HG03432 (cell line): ENCODE measurements at regions not wholly inside any gene's neighbourhood (a gene's known extent, or its start where the extent isn't known, plus 50 kb on each side); places are given as distances from the start of the nearest gene placed in this dataset.
"Not testable (repeated sequence)": the region's sequence is repeated elsewhere in the genome, so short reads cannot be mapped to it uniquely, and the experiment has no call there.

Source experiments
- ATAC-seq: cut with Tn5 transposase; IDR thresholded peaks from one replicate; pipeline ENCODE4 v1.9.1; 2021; ENCODE audit warnings: mild to moderate bottlenecking, moderate library complexity; ENCODE audit not compliant: unreplicated experiment

GRCh38 chr1:214715126-214715525 is 112.1 kb downstream of the CENPF start:
- no peak for ATAC-seq

DNA sequence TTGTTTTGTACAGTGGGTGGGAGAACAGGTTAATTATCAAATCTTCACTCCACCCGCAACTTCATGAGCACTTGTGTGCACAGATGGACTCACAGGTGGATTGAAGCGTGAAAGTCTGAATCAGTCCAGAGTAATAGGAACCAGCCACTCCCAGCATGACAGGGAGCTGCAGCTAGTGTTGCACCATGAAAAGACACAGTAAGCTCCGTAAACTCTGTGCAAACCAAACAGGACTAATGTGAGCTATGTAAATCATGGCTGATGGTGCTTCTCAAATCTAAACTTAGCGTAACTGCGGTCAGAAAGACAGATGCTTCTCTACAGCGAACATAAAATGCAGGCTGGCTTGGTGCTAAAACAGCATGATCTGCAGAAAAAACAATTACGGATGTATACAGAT is 114.4 kb downstream of the CENPF start:
- ATAC-seq, result no peak

DNA sequence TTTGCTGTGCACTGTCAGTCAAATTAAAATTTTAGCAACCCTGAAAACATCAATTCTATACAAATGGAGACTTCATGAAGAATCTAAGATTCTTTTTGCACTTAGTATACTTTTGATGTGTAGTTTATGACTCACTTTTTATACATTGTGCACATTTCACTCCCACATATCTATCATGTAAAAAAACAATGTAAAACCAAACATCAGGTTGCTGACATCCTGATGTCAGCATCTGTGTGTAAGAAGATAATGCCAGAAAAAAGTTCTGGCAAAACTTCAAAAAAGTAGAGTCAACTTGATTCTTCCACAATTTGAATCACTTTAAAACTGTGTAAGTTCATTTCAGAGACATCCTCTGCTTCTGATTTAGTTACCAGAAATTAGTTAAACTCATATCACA is 115.7 kb downstream of the CENPF start:
- no peak for ATAC-seq

GRCh38 chr1:214719207-214719606 is 116.2 kb downstream of the CENPF start:
- ATAC-seq, result no peak

GRCh38 chr1:214720561-214720960 is 117.6 kb downstream of the CENPF start:
- ATAC-seq, result no peak

- ATAC-seq, result no peak
Measured at GRCh38 chr1:214727274-214727673, 124.3 kb downstream of the CENPF start.

DNA sequence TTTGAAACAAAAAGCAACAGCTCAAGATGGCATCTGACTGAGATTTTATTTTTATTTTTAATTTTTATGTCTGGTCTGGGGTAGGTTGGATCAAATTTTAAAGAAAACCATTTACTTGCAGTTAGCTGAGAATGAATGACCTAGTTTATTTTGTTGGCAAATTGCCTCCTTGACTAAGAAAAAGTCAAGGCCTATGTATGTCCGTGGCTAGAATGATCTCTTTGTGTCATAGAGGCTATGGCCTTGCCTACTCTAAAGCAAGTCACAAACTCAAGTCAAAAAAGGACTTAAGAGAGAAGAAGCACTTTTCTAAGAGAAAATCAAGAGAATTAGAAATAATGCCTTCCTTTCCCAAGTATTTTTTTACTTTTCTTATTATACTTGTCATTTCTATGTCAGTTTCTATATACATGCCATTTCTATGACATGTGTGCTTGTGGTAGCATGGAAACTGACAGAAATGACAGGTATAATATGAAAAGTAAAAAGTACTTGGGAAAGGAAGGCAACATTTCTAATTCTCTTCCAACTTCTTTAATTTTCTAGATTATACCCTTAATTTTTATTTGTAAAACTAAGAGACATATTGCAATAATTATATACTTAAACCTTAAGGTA is 136.7 kb downstream of the CENPF start:
- no peak for ATAC-seq

DNA sequence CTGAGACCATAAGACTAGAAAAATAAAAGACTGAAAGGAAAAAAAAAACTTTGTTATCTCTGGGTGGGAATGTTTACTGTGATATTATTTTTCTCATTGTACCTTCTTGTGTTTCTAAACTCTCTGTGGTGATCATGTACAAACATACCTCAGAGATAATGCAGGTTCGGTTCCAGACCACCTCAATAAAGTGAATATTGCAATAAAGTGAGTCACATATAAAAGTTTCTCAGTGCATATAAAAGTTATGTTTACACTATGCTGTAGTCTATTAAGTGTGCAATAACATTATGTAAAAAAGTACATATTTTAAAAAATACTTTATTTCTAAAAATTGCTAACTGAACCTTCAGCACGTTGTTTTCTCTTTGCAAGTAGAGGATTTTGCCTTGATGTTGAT is 137.5 kb downstream of the CENPF start:
- no peak for ATAC-seq

DNA sequence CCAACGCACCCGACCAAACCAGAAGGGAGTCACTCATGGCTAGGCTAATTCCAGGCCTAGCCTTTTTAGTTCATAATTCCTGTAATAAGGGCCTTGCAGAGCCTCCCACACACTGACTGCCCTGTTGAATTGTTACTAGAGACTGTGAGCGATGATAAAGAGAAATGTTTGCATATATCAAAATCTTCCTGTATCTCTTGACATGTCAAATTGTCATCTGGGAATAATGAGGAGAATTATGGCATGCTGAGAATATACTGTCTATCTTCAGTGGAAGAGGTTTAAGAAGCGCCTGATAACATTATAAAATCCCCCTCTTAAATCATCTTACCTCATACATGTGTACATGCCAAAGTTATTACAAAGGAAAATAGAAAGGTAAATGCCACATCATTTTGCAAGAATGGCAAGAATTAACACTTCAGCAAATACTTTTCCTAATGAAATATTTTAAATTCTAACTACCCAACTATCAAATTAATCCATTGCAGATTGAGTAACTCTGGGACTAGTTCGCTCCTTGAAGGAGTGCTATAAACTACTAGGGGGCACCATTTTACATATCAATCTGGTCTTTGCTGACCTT is 144.1 kb downstream of the CENPF start:
- no peak for ATAC-seq

DNA sequence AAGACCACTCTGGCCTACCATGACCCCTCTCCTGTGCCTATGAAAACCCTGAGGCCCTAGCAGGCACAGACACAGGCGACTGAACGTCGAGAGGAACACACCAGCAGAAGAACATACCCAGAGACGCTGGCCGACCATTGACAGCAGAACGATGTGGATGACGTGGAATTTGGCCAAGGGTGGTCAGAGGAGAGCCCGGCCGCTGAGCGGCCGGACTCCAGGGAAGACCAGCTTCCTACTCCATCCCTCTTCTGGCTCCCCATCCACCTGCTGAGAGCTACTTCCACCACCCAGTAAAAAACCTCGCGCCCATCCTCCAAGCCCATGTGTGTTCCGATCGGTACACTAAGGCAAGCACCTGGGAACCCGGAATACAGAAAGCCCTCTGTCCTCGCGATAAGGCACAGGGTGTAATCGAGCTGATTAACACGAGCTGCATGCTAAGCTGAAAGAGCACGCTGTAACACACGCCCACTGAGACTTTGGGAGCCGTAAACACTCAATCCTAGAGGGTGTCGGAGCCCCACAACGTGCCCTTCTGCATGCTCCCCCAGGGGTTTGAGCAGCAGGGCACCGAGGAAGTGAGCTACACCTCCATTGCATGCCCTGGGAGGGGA is 150.3 kb downstream of the CENPF start:
- no peak for ATAC-seq

DNA sequence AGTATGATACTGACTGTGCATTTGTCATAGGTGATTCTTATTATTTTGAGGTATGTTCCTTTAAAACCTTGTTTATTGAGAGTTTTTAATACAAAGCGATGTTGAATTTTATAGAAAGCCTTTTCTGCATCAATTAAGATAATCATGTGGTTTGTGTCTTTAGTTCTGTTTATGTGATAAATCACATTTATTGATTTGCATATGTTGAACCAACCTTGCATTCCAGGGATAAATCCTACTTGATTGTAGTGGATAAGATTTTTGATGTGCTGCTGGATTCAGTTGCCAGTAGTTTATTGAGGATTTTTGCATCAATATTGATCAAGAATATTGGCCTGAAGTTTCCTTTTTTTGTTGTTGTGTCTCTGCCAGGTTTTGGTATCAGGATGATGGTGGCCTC is 158.0 kb downstream of the CENPF start:
- no peak for ATAC-seq

DNA sequence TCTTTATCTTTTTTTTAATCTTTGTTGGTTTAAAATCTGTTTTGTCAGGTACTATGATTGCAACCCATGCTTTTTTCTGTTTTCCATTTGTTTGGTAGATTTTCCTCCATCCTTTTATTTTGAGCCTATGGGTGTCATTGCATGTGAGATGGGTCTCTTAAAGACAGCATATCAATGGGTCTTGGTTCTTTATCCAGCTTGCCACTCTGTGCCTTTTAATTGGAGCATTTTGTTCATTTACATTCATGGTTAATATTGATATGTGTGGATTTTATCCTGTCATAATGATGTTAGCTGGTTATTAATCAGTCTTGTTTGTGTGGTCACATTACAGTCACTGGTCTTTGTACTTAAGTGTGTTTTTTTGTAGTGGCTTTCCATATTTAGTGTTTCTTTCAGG is 159.9 kb downstream of the CENPF start:
- no peak for ATAC-seq

- no peak for ATAC-seq
Measured at GRCh38 chr1:214764502-214764901, 161.5 kb downstream of the CENPF start.

GRCh38 chr1:214767221-214767620 is 164.2 kb downstream of the CENPF start:
- ATAC-seq, result no peak

GRCh38 chr1:214769666-214770065 is 166.7 kb downstream of the CENPF start:
- not testable (repeated sequence) for ATAC-seq

- ATAC-seq, result no peak
Measured at GRCh38 chr1:214777364-214777763, 174.4 kb downstream of the CENPF start.

- no peak for ATAC-seq
Measured at GRCh38 chr1:214791961-214792360, 189.0 kb downstream of the CENPF start.

DNA sequence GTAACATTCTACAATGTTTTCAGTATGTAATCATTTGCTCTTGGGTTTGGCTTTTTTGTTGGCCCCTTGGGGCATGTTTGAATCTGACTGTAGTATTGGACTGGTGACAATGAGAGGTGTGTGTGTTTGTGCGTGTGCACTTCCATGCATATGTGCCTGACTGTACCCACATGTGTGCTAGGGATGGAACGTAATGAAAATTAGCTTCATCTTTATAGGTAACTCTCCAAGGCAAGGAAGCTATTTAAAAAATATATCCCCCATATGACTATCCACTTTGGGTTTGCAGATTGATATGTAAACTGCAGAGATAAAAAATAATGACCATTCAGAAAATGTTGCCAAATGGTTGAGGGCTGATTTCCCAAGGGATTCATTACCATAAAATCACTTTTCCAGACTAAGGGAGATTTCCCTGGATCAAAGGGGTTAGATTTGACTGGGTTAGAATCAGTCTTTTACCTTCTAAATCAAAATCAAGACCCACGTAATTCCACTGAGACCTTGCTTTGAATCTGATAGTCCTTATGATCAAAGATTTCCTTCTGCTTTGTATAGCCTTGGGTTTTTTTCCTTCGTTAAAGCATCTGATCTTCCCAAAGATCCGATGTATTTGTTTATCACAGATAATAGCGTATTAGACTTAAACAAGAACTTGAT is 189.7 kb downstream of the CENPF start:
- no peak for ATAC-seq

- no peak for ATAC-seq
Measured at GRCh38 chr1:214793708-214794107, 190.7 kb downstream of the CENPF start.

DNA sequence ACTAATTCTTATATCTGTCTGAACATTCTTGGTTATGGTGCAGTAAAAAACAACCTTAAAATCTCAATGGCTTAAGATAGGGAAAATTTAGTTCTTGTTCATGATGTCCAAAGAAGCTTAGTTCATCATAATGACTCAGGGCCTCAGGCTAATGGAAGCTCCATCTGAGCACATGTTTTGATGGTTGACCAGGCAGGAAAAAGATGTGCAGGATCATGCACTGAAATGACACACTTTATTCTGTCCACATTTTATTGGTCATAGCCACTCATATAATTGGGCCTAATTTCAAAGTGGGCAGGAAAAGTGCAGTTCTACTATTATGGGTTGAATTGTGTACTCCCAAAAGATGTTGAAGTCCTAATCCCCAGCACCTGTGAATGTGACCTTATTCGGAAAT is 198.2 kb downstream of the CENPF start:
- ATAC-seq, result no peak

DNA sequence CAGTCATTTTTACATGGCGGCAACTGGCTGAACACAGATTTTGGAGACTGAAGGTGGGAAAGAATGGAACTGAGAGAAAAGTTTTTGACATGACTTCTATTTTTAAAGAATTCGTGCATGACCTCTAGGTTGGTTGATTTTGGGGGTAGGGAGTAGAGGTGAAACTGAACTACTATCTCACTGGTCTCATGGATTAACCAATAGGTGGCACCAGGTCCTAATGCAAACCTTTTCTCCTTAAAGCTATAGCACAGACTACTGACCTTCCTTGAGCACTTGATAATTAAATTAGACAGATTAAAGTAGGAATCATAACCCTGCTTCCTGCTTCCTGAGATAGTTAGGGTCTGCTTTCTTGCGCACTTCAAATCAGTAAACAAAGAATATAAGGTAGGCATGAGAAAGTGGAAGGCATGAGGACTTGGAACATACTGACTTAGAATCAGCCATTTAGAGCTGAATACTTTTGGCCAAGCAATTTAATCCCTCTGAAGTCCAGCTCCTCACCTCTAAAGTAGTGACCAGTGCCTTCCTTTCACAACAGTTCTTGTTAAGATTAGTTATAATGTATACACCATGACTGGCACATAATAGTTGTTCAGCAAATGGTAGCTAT is 206.0 kb downstream of the CENPF start:
- ATAC-seq, result no peak

- ATAC-seq, result no peak
Measured at GRCh38 chr1:214816603-214817002, 213.6 kb downstream of the CENPF start.
